ENCODE measurements at regions not wholly inside any gene's neighbourhood (a gene's known extent, or its start where the extent isn't known, plus 50 kb on each side); places are given as distances from the start of the nearest gene placed in this dataset.

- TF ChIP-seq CTCF (IDR thresholded peaks at IDR 0.05): no peak
- no peak for TF ChIP-seq EP300 (IDR thresholded peaks at IDR 0.05)
- TF ChIP-seq POLR2A (IDR thresholded peaks at IDR 0.05): no peak
These were observed 84.9 kb upstream of the MRPS9 start for GRCh38 chr2:104952976-104953375.

Data from ovary (tissue), 3 donors.